ENCODE measurements at regions not wholly inside any gene's neighbourhood (a gene's known extent, or its start where the extent isn't known, plus 50 kb on each side); places are given as distances from the start of the nearest gene placed in this dataset.

DNA sequence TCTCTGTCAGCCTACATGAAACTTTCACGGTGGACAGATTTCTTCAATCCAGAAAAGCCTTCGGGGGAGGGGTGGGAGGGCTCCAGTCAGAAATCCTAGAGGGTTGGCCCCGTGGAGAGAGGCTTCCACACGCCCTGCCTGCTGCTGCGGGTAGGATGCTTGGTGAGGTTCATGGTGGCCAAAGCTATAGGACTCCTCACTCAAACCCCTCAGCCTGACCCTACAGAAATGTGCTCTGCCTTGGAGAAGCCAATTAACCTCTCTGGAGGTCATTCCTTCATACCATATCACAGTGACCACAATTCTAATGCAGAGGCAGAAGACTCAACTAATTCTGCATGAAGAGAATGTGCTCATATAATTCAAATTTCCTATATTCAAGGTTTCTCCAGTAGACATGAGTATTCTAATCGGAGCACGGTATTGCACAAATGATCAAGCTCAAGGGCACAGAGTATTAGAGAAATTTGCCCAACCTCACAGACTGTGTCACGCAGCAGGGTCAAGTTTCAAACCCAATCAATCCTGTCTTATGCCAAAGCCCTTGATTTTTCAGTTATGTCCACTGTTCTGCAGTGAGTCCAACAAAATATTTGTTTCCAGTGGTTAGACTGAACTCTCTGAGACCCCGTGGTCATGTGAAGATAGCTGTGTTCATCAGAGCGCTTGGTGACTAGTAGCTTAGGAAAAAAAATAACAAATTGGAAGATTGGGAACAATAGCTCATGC lies 104.8 kb downstream of the TOMM20 start:
- WGBS (ENCODE audit: insufficient coverage) = 80% methylated on average over 7 of the region's 10 CpGs
- Histone ChIP-seq H3K27ac (ENCODE audit: low read length in 2 of 2) (no peak overlapping the region), H4K20me1 (ENCODE audit: control insufficient read depth, insufficient read depth, low read length, poor library complexity, severe bottlenecking) (no peaks in the 10 kb centered on the region), H3K4me3 (ENCODE audit: control extremely low read depth in 1 of 5, extremely low read depth in 1 of 5, insufficient read depth in 1 of 5, low read depth in 2 of 5, low read length in 4 of 5) (no peak overlapping the region), H2AFZ (ENCODE audit: insufficient read depth, low read depth, low read length, poor library complexity, severe bottlenecking) (no peak overlapping the region), H3K9me3 (ENCODE audit: control extremely low read depth in 1 of 3, control insufficient read depth in 2 of 3, insufficient read depth in 1 of 3, low read length in 2 of 3) (peaks cover 0 to 8% (median 0%) of the 10 kb centered on the region in 3 donors), H3K79me2 (ENCODE audit: control insufficient read depth, insufficient read depth, low read length) (no peaks in the 10 kb centered on the region), H3K4me2 (replicated peaks; ENCODE audit: low read depth, low read length, poor library complexity, severe bottlenecking) (no peak overlapping the region), H3K9ac (ENCODE audit: low read length) (no peak overlapping the region), H3K27me3 (replicated peaks in 1 of 4; ENCODE audit: control extremely low read depth in 1 of 4, control insufficient read depth in 3 of 4, insufficient read depth in 4 of 4, low read length in 3 of 4) (no peaks in the 10 kb centered on the region), H3K4me1 (ENCODE audit: control insufficient read depth in 2 of 2, insufficient read depth in 2 of 2, low read length in 2 of 2) (peaks cover 0 to 6% of the 10 kb centered on the region in 2 donors), H3K36me3 (replicated peaks in 1 of 2; ENCODE audit: control extremely low read depth in 1 of 2, control insufficient read depth in 1 of 2, extremely low read depth in 1 of 2, insufficient read depth in 2 of 2, low read length in 1 of 2) (no peaks in the 10 kb centered on the region)
- ChIA-PET CTCF (interaction anchor here (1.5 kb wide), 1 partner anchor 12 kb away, joined by 3 read pairs; no protein-coding TSS in a partner anchor), POLR2A (interaction anchor here (1.6 kb wide), 1 partner anchor 12 kb away, joined by 4 read pairs; no protein-coding TSS in a partner anchor)
- intact Hi-C loops (cut with micrococcal nuclease) = no loop called here
- TF ChIP-seq, protein P1, sequence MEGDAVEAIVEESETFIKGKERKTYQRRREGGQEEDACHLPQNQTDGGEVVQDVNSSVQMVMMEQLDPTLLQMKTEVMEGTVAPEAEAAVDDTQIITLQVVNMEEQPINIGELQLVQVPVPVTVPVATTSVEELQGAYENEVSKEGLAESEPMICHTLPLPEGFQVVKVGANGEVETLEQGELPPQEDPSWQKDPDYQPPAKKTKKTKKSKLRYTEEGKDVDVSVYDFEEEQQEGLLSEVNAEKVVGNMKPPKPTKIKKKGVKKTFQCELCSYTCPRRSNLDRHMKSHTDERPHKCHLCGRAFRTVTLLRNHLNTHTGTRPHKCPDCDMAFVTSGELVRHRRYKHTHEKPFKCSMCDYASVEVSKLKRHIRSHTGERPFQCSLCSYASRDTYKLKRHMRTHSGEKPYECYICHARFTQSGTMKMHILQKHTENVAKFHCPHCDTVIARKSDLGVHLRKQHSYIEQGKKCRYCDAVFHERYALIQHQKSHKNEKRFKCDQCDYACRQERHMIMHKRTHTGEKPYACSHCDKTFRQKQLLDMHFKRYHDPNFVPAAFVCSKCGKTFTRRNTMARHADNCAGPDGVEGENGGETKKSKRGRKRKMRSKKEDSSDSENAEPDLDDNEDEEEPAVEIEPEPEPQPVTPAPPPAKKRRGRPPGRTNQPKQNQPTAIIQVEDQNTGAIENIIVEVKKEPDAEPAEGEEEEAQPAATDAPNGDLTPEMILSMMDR (IDR thresholded peaks at IDR 0.05) = no peak
- no peak for TF ChIP-seq EZH2 (IDR thresholded peaks at IDR 0.05; ENCODE audit: borderline replicate concordance, insufficient read depth, low read depth, low read length, poor library complexity, severe bottlenecking)
- no peaks in the 10 kb centered on the region for H3K9me3 Mint-ChIP-seq (ENCODE audit: insufficient read depth)
- H3K4me3 Mint-ChIP-seq = no peak overlapping the region
- H3K4me1 Mint-ChIP-seq = peaks cover 26% of the 10 kb centered on the region
- no peak overlapping the region for H3K27ac Mint-ChIP-seq
- DNase-seq (no peak), ATAC-seq (ENCODE audit: low read depth) (no peak)
- no peaks in the 10 kb centered on the region for H3K27me3 Mint-ChIP-seq

DNA sequence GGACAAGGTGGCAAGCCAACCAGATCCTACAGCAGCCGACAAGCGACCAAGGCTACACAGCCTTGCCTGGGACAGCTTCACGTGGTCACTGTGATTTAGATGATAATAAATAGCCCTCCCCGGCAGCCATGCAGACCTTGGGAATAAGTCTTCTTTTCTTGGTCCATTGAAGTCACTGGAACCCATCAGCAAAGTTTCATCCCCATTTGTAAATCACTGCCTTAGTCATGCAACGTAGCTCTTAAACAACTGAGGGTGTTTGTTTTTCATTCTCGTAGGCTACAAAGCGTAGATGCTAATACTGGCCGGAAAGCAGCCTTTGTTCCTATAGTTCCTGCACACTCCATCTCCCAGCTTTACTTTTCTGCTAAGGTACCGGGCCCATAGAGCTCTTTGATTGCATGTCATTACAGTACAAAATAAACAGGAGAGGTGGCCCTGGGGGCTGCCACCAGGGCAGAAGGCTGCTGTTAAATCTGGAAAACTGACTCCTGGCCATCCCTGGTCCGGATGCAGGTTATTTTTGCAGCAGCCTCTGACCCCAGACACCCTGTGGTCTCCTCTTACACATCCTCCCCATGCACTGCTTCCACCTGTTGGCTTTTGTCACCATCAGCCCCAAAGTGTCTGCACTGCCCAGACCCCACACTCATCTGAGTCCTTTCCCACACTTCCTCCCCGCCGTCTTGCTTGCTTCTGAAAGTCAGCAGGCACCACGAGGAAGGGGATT lies 105.5 kb downstream of the TOMM20 start:
- no peak overlapping the region for H3K27ac ChIP-seq (ENCODE audit: low read length in 2 of 2)
- intact Hi-C loops (cut with micrococcal nuclease) = no loop called here
- H3K4me1 Mint-ChIP-seq = peaks cover 32% of the 10 kb centered on the region
- H4K20me1 ChIP-seq (ENCODE audit: control insufficient read depth, insufficient read depth, low read length, poor library complexity, severe bottlenecking) = no peaks in the 10 kb centered on the region
- ChIA-PET POLR2A (interaction anchor here (0.6 to 1.0 kb wide), 2 partner anchors 35 to 90 kb away, joined by 3 to 4 read pairs; no protein-coding TSS in a partner anchor), CTCF (no interaction called here)
- H3K27me3 ChIP-seq (replicated peaks in 1 of 4; ENCODE audit: control extremely low read depth in 1 of 4, control insufficient read depth in 3 of 4, insufficient read depth in 4 of 4, low read length in 3 of 4) = no peaks in the 10 kb centered on the region
- no peak for TF ChIP-seq EZH2 (IDR thresholded peaks at IDR 0.05; ENCODE audit: borderline replicate concordance, insufficient read depth, low read depth, low read length, poor library complexity, severe bottlenecking)
- TF ChIP-seq, protein P1 (IDR thresholded peaks at IDR 0.05) = no peak
- H3K4me1 ChIP-seq (ENCODE audit: control insufficient read depth in 2 of 2, insufficient read depth in 2 of 2, low read length in 2 of 2) = peaks cover 0 to 6% of the 10 kb centered on the region in 2 donors
- no peak overlapping the region for H3K27ac Mint-ChIP-seq
- no peaks in the 10 kb centered on the region for H3K36me3 ChIP-seq (replicated peaks in 1 of 2; ENCODE audit: control extremely low read depth in 1 of 2, control insufficient read depth in 1 of 2, extremely low read depth in 1 of 2, insufficient read depth in 2 of 2, low read length in 1 of 2)
- H3K9me3 ChIP-seq (ENCODE audit: control extremely low read depth in 1 of 3, control insufficient read depth in 2 of 3, insufficient read depth in 1 of 3, low read length in 2 of 3) = peaks cover 0 to 12% (median 0%) of the 10 kb centered on the region in 3 donors
- no peak for DNase-seq
- H3K9me3 Mint-ChIP-seq (ENCODE audit: insufficient read depth) = no peaks in the 10 kb centered on the region
- no peak overlapping the region for H3K4me2 ChIP-seq (replicated peaks; ENCODE audit: low read depth, low read length, poor library complexity, severe bottlenecking)
- no peak overlapping the region for H3K4me3 Mint-ChIP-seq
- 73% methylated on average over 9 of the region's 13 CpGs for WGBS (ENCODE audit: insufficient coverage)
- no peaks in the 10 kb centered on the region for H3K79me2 ChIP-seq (ENCODE audit: control insufficient read depth, insufficient read depth, low read length)
- H3K4me3 ChIP-seq (ENCODE audit: control extremely low read depth in 1 of 5, extremely low read depth in 1 of 5, insufficient read depth in 1 of 5, low read depth in 2 of 5, low read length in 4 of 5) = no peak overlapping the region
- ATAC-seq (ENCODE audit: low read depth) = no peak
- H3K27me3 Mint-ChIP-seq = no peaks in the 10 kb centered on the region
- no peak overlapping the region for H3K9ac ChIP-seq (ENCODE audit: low read length)
- no peak overlapping the region for H2AFZ ChIP-seq (ENCODE audit: insufficient read depth, low read depth, low read length, poor library complexity, severe bottlenecking)
